Mesenchymal stem cell (in vitro differentiated cells and primary cell): ENCODE measurements at regions not wholly inside any gene's neighbourhood (a gene's known extent, or its start where the extent isn't known, plus 50 kb on each side); places are given as distances from the start of the nearest gene placed in this dataset.
A peak's percentile ranks its signal among the peaks of the same experiment; 100 is the strongest.

Source experiments
- DNase-seq: peaks from one replicate; pipeline ENCODE4 v3.0.0-alpha.2; 2013
- H2AFZ ChIP-seq: one replicate; pipeline ENCODE4 v1.6.1; 2013; ENCODE audit warnings: low read depth, mild to moderate bottlenecking, control low read depth, inconsistent platforms, low read length, moderate library complexity
- H2AK5ac ChIP-seq: 2 replicates; pipeline ENCODE4 v1.6.1; 2013; ENCODE audit warnings: low read length, moderate library complexity, mild to moderate bottlenecking, inconsistent platforms; ENCODE audit not compliant: severe bottlenecking
- H2BK120ac ChIP-seq: one replicate; pipeline ENCODE4 v1.6.1; 2013; ENCODE audit warnings: low read depth, mild to moderate bottlenecking, inconsistent platforms, low read length, moderate library complexity
- H2BK12ac ChIP-seq, 2 experiments: one replicate each; pipeline ENCODE4 v1.6.1; 2013; ENCODE audit warnings: inconsistent platforms in 2 of 2, low read length in 2 of 2, mild to moderate bottlenecking in 2 of 2, moderate library complexity in 2 of 2, control low read depth in 1 of 2
- H2BK15ac ChIP-seq: one replicate; pipeline ENCODE4 v1.6.1; 2013; ENCODE audit warnings: mild to moderate bottlenecking, low read depth, inconsistent platforms; ENCODE audit not compliant: poor library complexity, severe bottlenecking
- H2BK5ac ChIP-seq: 2 replicates; pipeline ENCODE4 v1.6.1; 2013; ENCODE audit warnings: low read depth, mild to moderate bottlenecking, low read length, control low read depth, inconsistent platforms; ENCODE audit not compliant: poor library complexity, severe bottlenecking
- H3K14ac ChIP-seq, 2 experiments: one replicate each; pipeline ENCODE4 v1.6.1; 2013; ENCODE audit warnings: inconsistent platforms in 2 of 2, low read length in 2 of 2, control low read depth in 1 of 2, mild to moderate bottlenecking in 1 of 2, moderate library complexity in 1 of 2
- H3K18ac ChIP-seq, 2 experiments: one replicate each; pipeline ENCODE4 v1.6.1; 2013; ENCODE audit warnings: inconsistent platforms in 2 of 2, low read length in 2 of 2, control low read depth in 1 of 2, low read depth in 1 of 2, mild to moderate bottlenecking in 1 of 2
- H3K23ac ChIP-seq, 2 experiments: one replicate each; pipeline ENCODE4 v1.6.1; 2013; ENCODE audit warnings: inconsistent platforms in 2 of 2, low read length in 2 of 2, mild to moderate bottlenecking in 2 of 2, moderate library complexity in 2 of 2, control low read depth in 1 of 2
- H3K27ac ChIP-seq: 2 replicates; pipeline ENCODE4 v1.5.1; 2013; ENCODE audit warnings: mild to moderate bottlenecking, moderate library complexity, low read length, control low read depth, inconsistent platforms; ENCODE audit not compliant: poor library complexity, severe bottlenecking
- H3K27me3 ChIP-seq, 2 experiments: 2 replicates each; pipeline versions ENCODE4 v1.6.1 to v1.7.0; 2013; ENCODE audit warnings: low read length in 2 of 2, mild to moderate bottlenecking in 2 of 2, moderate library complexity in 2 of 2, control low read depth in 1 of 2, inconsistent platforms in 1 of 2; ENCODE audit not compliant: control insufficient read depth in 1 of 2, insufficient read depth in 1 of 2
- H3K36me3 ChIP-seq, 2 experiments: 2 replicates each; pipeline versions ENCODE4 v1.6.1 to v1.7.0; 2013; ENCODE audit warnings: low read length in 2 of 2, control low read depth in 1 of 2, inconsistent platforms in 1 of 2, low read depth in 1 of 2, mild to moderate bottlenecking in 1 of 2; ENCODE audit not compliant: insufficient read depth in 2 of 2, control insufficient read depth in 1 of 2
- H3K4ac ChIP-seq, 2 experiments: one replicate each; pipeline ENCODE4 v1.6.1; 2013; ENCODE audit warnings: inconsistent platforms in 2 of 2, low read length in 2 of 2, mild to moderate bottlenecking in 2 of 2, moderate library complexity in 2 of 2, control low read depth in 1 of 2, low read depth in 1 of 2
- H3K4me1 ChIP-seq: 2 replicates; pipeline ENCODE4 v1.6.1; 2013; ENCODE audit warnings: low read depth, low read length, control low read depth; ENCODE audit not compliant: control insufficient read depth, insufficient read depth
- H3K4me2 ChIP-seq: 2 replicates; pipeline ENCODE4 v1.6.1; 2013; ENCODE audit warnings: low read length, mild to moderate bottlenecking, inconsistent platforms; ENCODE audit not compliant: poor library complexity, severe bottlenecking
- H3K4me3 ChIP-seq, 2 experiments: 2 replicates each; pipeline versions ENCODE4 v1.5.1 to v1.7.0; 2013; ENCODE audit warnings: low read length in 2 of 2, mild to moderate bottlenecking in 2 of 2, control low read depth in 1 of 2, low read depth in 1 of 2; ENCODE audit not compliant: insufficient read depth in 1 of 2
- H3K79me1 ChIP-seq: replicated peaks from 2 replicates; pipeline ENCODE4 v1.6.1; 2013; ENCODE audit warnings: mild to moderate bottlenecking, control low read depth, low read length, inconsistent platforms; ENCODE audit not compliant: poor library complexity, severe bottlenecking
- H3K9ac ChIP-seq: 2 replicates; pipeline ENCODE4 v1.7.0; 2013; ENCODE audit warnings: mild to moderate bottlenecking, low read length, moderate library complexity
- H3K9me3 ChIP-seq: 2 replicates; pipeline ENCODE4 v1.7.0; 2013; ENCODE audit warnings: mild to moderate bottlenecking, low read length; ENCODE audit not compliant: control insufficient read depth
- H4K8ac ChIP-seq: one replicate; pipeline ENCODE4 v1.6.1; 2013; ENCODE audit warnings: inconsistent platforms, mild to moderate bottlenecking, low read length, moderate library complexity
- H4K91ac ChIP-seq: one replicate; pipeline ENCODE4 v1.6.1; 2013; ENCODE audit warnings: mild to moderate bottlenecking, low read length, inconsistent platforms
- WGBS: methylation state at CpG from one replicate; pipeline ENCODE4 v1.1.7; 2013; ENCODE audit warnings: mixed read lengths; 5-methylcytosine and 5-hydroxymethylcytosine counted together

DNA sequence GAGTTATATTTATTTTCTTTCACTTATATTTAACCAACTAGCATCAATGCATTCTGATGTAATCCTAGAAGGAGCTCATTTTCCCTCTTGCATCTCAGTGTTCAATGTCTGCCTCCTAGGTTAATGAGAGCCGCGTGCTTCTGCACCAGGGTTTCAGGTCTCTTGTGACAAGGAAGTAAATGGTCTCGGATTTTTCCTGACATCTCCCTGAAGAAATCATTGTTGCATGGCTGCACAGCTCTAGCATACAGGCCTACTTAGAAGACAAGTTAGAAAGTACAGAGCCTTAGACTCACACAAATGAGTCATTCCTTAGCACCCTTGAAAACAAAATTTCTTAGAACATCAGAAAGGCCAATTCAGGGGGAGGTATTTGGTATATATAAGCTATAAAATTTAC is 57.2 kb upstream of the KLF12 start:
- H2BK12ac ChIP-seq: no peak overlapping the region
- no peak overlapping the region for H3K27ac ChIP-seq
- H4K91ac ChIP-seq: no peak overlapping the region

DNA sequence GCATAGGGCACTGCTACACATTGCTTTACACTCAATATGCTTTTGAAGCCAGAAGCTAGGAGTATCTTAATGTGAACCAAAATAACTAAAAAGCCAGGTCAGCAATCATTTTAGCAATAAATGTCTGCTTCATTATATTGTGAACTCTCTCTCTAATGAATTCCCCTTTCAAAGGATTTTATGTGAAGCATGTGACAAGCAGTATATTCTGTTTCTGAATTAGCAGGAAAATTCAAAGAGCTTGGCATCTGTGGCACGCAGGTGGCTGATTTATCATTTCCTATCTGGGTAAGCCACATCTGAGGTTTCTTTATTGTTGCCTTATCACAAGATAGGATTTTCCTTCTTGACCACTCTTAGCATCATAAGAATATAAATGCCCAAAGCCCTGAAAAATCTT is 56.8 kb upstream of the KLF12 start:
- no peak overlapping the region for H2BK12ac ChIP-seq
- H3K9me3 ChIP-seq: no peaks in the 10 kb centered on the region
- H3K14ac ChIP-seq: no peak overlapping the region
- H2BK15ac ChIP-seq: no peak overlapping the region
- H2BK5ac ChIP-seq: no peak overlapping the region
- no peak overlapping the region for H2AFZ ChIP-seq
- no peak overlapping the region for H3K4me2 ChIP-seq
- no peak overlapping the region for H2AK5ac ChIP-seq
- no peak for DNase-seq
- no peak overlapping the region for H3K4me3 ChIP-seq
- no peaks in the 10 kb centered on the region for H3K27me3 ChIP-seq
- peaks cover 1% of the 10 kb centered on the region for H3K4me1 ChIP-seq
- H3K18ac ChIP-seq: no peak overlapping the region
- no CpG with 5 or more reads among the region's 1 CpG for WGBS
- no peak overlapping the region for H3K27ac ChIP-seq
- H3K9ac ChIP-seq: no peak overlapping the region
- no peaks in the 10 kb centered on the region for H3K36me3 ChIP-seq
- no peak overlapping the region for H3K4ac ChIP-seq
- H4K91ac ChIP-seq: no peak overlapping the region
- no peak overlapping the region for H3K23ac ChIP-seq
- no peak overlapping the region for H4K8ac ChIP-seq
- H2BK120ac ChIP-seq: no peak overlapping the region
- H3K79me1 ChIP-seq: no peaks in the 10 kb centered on the region

More for the DNA sequence above, 57.2 kb upstream of the KLF12 start:
- H2BK5ac ChIP-seq: no peak overlapping the region
- H3K27me3 ChIP-seq: no peaks in the 10 kb centered on the region
- H3K23ac ChIP-seq: no peak overlapping the region
- no peaks in the 10 kb centered on the region for H3K9me3 ChIP-seq
- peaks cover 1% of the 10 kb centered on the region for H3K4me1 ChIP-seq
- H3K4ac ChIP-seq: no peak overlapping the region
- no peak overlapping the region for H3K4me2 ChIP-seq
- H3K36me3 ChIP-seq: no peaks in the 10 kb centered on the region
- H2BK15ac ChIP-seq: no peak overlapping the region
- no peak overlapping the region for H2AK5ac ChIP-seq
- H4K8ac ChIP-seq: no peak overlapping the region
- no peaks in the 10 kb centered on the region for H3K79me1 ChIP-seq
- no peak overlapping the region for H2AFZ ChIP-seq
- no peak overlapping the region for H3K18ac ChIP-seq
- WGBS: 75% methylated on average over 3 of the region's 3 CpGs
- no peak overlapping the region for H2BK120ac ChIP-seq
- no peak overlapping the region for H3K4me3 ChIP-seq
- no peak overlapping the region for H3K9ac ChIP-seq
- no peak overlapping the region for H3K14ac ChIP-seq
- DNase-seq: no peak

GRCh38 chr13:74187564-74187963 is 53.4 kb upstream of the KLF12 start:
- Histone ChIP-seq H3K18ac (no peak overlapping the region), H3K27me3 (no peaks in the 10 kb centered on the region), H3K9me3 (no peaks in the 10 kb centered on the region), H2BK5ac (no peak overlapping the region), H3K36me3 (no peaks in the 10 kb centered on the region), H3K79me1 (no peaks in the 10 kb centered on the region), H3K14ac (no peak overlapping the region), H3K9ac (no peak overlapping the region), H3K4ac (no peak overlapping the region), H3K4me3 (no peak overlapping the region), H4K8ac (no peak overlapping the region), H2AFZ (no peak overlapping the region), H4K91ac (no peak overlapping the region), H2BK12ac (no peak overlapping the region), H3K27ac (no peak overlapping the region), H2AK5ac (no peak overlapping the region), H3K4me1 (peaks cover 4% of the 10 kb centered on the region), H2BK120ac (no peak overlapping the region), H3K4me2 (no peak overlapping the region), H3K23ac (no peak overlapping the region), H2BK15ac (no peak overlapping the region)
- 18% methylated on average over 1 of the region's 2 CpGs for WGBS
- peak; percentile 27 for DNase-seq

- Histone ChIP-seq H2BK120ac (no peak overlapping the region), H2BK15ac (no peak overlapping the region), H3K4me1 (peaks cover 4% of the 10 kb centered on the region), H3K36me3 (no peaks in the 10 kb centered on the region), H3K4me3 (no peak overlapping the region), H3K79me1 (no peaks in the 10 kb centered on the region), H3K27ac (no peak overlapping the region), H4K91ac (no peak overlapping the region), H2AFZ (no peak overlapping the region), H3K4me2 (no peak overlapping the region), H3K27me3 (no peaks in the 10 kb centered on the region), H4K8ac (no peak overlapping the region), H3K18ac (no peak overlapping the region), H2BK12ac (no peak overlapping the region), H3K4ac (no peak overlapping the region), H3K9ac (peak overlapping the region; percentile 50), H3K23ac (no peak overlapping the region), H2BK5ac (no peak overlapping the region), H3K9me3 (no peaks in the 10 kb centered on the region), H2AK5ac (no peak overlapping the region), H3K14ac (no peak overlapping the region)
- DNase-seq: no peak
- WGBS: no CpG with 5 or more reads among the region's 1 CpG
Observed at GRCh38 chr13:74184283-74184682, 50.1 kb upstream of the KLF12 start.
